Activated CD8-positive, alpha-beta memory T cell treated with anti-CD3 and anti-CD28 coated beads, Interleukin-2, amount 50 U/mL, for 48 hours (primary cell): ENCODE measurements at regions not wholly inside any gene's neighbourhood (a gene's known extent, or its start where the extent isn't known, plus 50 kb on each side); places are given as distances from the start of the nearest gene placed in this dataset.
"Not testable (repeated sequence)": the region's sequence is repeated elsewhere in the genome, so short reads cannot be mapped to it uniquely, and the experiment has no call there.

ENCODE experiments used
- DNase-seq: peaks from one replicate; pipeline ENCODE4 v3.0.0-alpha.2; 2020

DNA sequence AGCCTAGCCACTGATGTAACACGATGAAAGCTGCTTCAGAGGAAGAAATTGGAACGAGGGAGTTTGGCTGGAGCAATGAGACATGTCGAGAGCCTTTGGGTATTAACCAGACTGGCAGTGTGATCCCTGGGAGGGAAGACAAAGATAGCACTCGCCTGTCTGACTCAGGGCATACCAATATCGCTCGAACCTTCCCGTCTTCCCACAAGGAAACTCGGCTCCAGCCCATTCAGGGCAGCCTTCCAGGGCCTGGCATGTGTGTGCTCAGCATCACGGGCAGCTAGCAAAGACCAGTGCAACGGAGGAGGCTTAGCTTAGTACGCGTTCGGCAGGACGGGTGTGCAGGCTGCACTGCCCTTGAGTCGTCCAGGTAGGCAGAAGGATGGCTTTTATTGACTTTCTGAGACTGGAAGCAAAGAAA is 356.9 kb upstream of the WWC1 start:
- DNase-seq, result no peak

DNA sequence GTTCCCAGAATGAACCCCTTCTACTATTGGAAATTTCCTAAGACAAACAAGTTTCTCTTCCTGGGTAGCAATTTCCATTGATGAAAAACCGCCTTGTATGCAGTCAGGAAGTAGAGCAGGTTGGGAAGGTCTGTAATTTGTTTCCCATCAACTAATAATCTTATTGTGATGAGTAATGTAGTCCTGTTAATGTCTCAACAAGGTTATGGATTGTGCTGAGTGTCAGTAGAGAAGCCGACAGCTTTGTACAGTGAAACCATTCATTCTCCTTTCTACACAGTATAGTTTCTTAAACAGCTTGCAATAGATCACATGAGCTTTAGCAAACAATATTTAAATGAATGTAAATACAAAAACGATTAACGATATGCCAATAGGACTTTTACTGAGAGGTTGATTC is 355.4 kb upstream of the WWC1 start:
- no peak for DNase-seq

DNA sequence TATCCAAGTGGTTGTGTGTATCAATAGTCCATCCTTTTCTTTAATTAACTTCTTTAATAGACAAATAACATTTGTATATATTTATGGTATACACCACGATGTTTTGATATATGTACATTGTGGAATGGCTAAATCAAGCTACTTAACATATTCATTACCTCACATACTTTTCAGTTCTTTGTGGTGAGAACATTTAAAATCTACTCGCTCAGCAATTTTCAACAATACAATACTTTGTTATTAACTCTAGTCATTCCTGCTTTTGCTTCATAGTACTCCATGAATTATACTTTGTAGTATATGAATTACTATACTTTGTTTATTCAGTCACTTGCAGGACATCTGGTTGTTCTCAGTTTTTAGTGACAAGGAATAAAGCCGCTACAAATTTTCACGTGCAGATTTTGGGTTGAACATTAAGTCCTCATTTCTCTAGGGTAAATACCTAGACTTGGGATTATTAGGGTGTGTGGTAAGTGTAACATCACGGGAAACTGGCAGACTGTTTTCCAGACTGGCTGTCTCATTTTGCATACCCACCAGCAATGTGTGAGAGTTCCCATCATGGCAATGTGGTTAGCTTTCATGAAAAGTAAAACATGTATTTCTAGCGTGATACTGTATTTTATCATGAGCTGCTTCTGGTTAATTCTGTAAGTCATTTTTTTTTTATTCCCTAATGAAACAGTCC is 354.4 kb upstream of the WWC1 start:
- DNase-seq, result no peak

DNA sequence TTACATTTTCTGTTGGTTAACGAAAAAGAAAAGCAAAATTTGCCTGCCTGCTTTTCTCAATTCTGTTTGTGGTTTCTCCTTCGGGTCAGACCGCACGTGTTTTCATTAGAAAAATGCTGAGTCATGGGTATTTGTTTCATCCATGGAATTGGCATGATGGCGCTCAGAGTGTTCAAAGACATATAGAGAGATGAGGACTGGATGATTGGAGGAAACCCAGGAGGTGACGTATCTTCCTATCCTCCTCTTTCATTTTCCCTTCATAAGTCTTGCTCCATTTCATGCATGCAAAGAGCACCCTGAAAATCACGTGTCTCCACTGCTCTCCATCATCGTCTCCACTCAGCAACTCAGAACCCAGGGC is 353.8 kb upstream of the WWC1 start:
- no peak for DNase-seq

DNA sequence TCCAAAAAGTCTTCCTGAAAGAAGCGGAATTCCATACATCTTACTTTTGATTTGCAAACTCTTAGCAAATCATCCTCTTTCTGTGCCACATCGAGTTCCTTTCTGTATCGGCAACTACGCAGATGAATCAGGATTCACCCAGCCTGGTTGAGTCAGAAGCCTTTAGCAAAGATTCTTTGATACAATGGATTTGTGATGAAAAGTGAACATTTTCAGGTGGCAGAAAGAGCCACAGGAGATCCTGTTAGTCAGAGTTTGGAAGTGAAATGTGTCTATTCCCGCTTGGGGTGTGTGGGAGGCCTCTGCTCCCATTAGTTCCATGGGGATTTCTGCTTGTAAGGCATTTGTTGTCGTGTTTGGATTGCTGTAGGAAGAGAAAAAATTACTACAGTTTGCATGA is 351.8 kb upstream of the WWC1 start:
- DNase-seq, result no peak

DNA sequence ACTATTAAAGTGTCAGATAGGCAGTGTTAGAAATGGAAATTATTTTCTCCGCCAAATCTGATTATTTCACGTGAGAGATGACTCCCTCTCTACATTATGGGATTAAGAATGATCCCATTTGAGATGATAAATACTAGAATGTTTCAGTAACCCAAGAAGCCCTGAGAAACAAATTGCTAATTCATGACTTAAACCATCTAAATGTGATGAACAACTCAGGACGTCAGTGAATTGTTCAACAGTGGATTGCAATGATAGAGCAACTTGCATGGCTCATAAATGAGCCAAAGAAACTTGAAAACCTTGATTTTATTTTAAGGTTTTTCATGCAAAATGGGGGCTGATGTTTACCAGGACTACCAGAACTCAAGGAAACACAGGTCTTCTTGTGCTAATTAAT is 350.5 kb upstream of the WWC1 start:
- no peak for DNase-seq

DNA sequence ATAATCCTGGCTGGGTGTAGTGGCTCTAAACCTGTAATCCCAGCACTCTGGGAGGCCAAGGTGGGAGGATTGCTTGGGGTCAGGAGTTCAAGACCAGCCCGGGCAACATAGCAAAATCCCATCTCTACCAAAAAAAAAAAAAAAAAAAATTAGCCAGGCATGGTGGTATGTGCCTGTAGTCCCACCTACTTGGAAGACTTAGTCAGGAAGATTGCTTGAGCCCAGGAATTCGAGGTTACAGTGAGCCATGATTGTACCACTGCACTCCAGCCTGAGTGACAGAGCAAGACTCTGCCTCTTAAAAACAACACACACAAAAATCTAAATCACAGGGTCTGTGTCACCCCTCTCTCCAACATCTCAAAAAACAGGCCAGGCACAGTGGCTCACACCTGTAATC is 349.9 kb upstream of the WWC1 start:
- DNase-seq, result not testable (repeated sequence)

DNA sequence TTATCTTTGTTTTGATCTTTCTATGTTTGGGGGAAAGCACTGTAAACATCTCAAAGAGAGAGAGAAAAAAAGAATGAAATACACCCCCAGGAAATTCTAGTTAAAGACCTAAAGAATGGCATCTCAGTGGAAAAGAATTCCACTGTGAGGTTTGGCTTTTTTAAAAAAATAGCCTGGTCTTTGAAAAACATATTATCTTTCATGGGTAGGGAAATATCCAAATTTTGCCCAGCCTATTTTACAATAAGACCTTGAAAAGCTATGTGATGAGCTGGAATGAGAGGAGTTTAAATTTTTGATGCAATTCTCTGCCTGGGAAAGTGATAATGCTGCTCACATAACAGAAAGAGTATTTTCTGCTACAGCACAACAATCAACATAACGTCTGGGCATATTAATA is 348.1 kb upstream of the WWC1 start:
- no peak for DNase-seq

DNA sequence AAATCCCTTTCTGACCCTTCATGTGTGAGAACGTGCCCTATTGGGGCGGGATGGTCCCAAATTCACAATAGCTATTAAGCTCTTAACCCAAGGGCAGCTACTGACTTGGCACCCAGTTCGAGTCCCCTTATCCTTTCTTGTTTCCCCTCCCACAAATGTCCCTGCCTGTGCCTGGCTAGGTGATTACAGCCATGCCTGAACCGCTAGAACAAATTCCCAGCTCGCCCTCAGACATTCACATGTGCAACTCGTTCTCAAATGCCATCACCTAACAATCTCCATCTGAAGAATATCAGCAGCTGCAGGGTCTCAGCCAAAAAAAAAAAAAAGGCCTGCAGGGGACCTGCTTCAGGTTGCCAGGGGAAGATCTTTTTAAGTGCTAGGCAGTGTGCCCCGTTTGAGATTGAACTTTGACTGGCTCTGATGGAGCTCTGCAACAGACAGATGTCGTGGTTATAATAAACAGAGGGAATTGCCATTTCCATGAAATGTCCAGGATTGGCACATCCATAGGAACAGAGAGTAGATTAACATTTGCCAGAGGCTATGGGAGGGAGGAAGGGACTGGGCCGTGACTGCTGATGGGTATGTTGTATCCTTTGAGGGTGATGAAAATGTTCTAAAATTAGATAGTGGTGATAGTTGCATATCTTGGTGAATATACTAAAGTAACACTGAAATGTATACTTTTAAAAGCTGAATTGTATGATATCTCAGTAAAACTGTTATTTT is 347.2 kb upstream of the WWC1 start:
- no peak for DNase-seq

DNA sequence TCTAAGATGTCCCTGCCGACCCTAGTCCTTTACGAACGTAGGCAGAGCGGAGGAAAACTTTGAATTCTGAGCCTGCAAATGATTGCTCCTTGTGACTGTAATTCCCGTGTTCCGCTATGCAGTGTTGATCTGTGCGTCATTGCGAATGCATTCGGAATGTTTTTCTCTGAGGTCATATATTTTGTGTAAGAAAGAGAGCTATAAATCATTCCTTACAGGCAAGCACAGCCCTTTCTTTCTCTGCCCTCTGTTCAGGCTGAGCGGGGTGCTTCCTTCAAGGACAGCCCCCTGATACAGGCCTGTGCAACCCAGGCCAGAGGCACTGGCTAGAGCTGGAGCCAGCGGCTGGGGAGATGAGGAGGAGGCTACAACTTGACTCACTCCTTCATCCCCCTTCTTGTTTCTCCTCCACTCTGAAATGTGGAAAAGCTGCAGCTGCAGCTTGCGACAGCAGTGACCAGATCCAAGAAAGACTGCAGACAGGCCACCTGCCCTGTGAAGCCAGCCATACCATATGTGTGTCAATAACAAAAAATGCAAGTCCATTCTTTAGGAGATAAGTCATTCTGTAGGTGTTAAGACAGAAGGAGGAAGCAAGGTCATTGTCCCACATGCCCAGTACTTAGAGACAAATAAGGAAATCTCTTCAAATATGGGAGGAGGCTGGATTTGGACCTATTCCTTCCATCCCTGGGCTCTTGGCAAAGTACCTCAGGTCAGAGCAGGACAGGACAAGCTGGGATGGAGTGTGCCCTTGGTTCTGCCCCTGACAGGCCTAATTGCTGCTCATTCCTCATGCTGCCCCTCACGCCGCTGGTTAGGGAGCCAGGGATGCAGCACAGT is 345.7 kb upstream of the WWC1 start:
- no peak for DNase-seq

DNA sequence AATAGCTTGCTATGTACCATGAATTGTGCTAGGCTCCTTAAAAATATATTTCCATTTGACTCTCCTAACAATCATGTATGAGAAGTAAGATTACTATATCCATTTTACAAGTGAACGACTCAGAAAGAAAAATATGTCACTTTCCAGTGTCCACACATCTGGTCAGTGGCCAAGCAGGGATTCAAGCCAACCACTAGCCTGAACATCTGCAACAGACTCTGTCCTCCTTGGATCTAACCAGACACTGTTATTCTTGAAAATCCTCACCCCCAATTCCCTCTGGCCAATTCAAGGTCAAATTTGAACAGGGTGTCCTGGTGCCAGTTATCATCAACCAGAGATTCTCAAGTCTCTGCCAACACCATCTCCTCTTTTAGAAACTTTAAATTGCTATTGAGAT is 344.1 kb upstream of the WWC1 start:
- no peak for DNase-seq

DNA sequence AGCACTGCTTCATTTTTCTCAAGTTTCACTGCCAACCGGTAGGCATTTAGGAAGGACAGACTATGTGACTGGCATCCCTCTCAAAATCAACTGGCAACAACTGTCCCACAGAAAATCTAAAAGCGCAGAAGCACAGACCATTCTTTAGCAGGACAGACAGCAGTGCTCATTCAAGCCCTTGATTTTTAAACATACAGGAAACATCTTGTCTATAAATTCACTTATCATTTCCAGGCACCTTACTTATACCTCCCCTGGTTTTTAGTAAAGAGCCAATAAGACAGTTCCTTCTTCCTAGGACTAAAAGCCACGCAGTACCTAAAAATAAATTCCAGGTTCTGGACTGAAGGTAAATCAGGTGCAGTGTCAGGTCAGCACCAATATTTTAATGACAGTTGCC is 343.2 kb upstream of the WWC1 start:
- DNase-seq, result no peak

DNA sequence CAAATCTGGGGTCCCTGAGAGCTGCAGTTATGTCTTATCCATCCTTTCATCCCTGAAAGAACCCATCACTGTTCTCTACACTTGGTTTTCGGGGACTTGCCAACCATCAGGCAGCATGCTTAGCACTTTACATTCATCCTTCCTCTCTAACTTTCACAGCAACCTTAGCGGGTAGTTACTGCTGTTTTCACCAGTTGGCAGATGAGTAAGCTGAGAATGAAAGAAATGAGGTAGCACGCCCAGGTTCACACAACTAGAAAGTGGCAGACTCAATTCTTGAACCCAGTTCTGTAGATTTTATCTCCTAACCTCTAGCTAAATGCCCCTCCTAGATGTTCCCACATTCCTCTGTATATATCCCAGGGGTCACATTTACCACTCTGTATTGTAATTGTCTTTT is 342.0 kb upstream of the WWC1 start:
- no peak for DNase-seq

DNA sequence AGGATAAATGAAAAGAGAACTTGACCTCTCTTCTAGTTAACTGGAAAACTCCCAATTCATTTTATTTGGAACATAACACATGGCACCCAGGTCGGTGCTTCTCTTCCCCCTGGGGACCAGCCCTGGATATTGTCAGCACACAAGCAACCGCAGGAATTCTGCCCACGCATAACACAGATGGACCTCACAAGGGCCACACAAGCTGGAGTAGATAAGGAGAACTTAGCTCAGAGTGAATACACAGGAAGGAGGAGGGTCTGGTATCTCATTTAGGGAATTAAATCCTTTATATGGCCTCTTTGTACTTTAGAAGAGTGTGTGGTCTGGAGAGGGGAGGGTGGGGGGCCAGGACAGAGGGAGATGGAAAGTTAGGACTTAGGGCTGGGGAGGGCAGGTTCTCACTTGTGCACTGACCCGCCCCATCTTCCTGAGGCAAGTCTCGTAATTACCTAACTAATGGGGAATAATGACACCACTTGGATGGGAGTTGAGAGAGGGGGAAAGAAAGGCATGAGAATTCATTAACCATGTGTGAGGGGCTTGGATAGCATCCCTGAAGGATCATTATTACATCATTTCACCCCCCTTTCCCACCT is 341.2 kb upstream of the WWC1 start:
- no peak for DNase-seq

DNA sequence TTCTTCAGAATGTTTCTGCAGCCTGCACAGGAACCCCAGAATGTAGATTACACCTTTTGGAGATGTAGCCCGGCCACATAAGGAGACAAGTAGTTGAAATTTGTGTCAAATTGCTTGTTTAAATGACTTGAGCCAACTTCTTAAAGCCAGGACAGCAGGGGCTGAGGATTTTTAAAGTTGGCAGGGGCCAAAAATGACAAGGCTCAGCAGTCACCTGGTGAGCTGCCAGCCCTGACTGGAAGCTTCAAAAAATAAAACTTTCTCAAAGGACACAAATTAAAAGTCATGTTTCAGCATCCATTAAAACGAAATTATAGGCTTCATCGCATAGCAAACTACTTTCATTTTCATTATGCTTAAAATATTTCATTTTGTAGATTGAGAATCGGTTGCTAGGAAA is 340.3 kb upstream of the WWC1 start:
- DNase-seq, result no peak

DNA sequence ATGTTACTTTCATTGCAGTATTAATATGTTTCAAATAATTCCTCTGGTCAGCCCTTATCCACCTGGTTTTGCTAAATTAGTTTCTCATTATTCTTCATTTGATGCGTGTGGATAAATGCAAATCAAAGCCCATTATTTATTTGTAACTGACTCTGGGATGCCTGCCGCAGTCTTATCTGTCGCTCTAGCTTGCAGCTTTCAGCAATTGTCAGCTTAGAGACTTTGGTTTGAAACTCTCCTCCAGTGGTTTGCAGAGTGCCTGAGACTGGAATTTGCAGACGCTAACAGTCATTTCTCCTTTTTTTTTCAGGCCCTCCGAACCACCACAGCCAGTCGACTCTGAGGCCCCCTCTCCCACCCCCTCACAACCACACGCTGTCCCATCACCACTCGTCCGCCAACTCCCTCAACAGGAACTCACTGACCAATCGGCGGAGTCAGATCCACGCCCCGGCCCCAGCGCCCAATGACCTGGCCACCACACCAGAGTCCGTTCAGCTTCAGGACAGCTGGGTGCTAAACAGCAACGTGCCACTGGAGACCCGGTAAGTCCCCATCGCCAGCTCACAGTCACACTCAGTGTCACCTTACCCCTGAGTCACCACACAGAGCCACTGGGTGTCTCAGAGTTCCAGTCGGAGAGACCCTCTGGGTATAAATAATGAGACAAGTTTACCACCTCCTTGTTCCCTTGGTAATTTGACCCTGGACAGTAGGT is 339.0 kb upstream of the WWC1 start:
- no peak for DNase-seq

DNA sequence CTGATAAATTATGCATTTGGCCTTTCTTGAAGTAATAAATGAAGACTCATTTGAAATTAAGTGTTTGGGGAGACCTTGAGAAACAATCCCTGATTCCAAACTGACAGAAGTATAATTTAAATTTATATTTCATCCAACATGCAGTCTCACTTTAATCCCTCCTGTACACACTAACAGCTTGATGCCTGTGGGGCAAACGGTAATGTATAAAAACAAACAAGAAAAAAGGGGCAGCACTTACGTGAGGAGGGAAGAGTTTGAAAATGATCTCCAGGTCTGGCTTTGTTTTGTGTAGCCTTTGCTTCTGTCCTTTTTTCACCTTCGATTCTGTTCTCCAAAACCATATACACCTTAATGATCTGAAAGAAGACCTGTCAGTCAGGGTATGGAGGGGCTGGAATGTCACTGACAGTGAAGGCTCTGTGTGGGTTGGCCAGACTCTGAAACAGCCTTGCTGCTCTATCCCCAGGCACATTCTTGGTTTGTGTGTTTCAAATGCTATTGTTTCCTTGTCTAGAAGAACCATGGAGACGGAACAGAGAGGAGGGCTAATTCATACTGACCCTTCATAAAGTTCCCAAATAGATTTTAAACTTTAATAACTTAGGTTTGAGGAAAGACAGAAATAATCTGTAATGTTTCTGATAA is 338.2 kb upstream of the WWC1 start:
- no peak for DNase-seq

DNA sequence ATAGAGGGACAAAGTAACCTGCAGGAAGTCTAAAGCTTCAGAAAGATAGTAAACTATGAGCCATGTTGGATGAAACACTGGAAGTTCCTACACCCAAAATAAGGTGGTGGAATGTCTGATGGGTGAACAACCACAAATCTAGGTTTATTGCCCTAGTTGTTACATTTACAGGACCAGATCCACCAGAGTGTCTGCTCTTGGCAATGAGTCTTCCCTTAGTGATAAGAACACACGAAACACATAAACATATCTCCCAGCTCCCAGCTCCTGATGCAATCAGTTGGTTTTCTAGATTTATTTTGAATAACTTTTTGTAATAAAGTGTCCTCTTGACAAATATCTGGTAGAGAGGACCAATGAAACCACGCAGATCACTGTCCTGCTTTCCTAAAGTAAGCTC is 329.7 kb upstream of the WWC1 start:
- DNase-seq, result no peak

DNA sequence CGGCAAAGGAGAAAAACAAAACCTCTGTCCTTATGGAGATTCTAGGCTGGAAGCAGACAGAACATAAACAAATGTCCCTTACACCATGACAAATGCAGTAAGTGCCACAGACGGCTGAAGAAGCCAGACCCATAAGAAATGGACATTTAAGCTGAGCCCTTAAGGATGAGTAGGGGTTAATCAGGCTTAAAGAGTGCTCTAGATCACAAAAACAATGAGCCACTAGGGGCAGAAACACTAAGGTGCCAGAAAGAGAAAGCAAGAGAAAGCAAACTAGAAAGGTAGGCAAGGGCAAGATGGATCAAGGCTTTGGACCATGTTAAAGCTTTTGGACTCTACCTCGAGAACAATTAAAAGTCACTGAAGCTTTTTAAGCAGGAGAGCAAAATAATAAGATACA is 326.9 kb upstream of the WWC1 start:
- DNase-seq, result no peak

DNA sequence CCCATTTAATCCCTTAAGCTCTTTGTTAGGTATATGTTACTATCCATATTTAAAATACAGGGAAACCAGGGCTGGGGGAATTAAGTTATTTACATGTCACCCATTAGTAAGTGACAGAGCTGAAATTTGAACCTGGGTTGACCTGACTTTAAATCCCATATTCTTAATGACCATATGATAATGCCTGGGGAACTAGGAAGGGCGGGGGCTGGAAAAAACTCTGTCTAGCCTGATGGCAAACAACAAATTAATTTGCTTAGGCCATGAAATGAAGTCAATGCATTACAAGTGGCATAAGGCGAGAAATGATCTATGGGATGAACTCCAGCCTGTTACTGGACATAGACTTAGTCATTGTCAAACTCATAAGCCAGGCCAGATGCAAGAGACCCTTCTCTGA is 325.7 kb upstream of the WWC1 start:
- no peak for DNase-seq

DNA sequence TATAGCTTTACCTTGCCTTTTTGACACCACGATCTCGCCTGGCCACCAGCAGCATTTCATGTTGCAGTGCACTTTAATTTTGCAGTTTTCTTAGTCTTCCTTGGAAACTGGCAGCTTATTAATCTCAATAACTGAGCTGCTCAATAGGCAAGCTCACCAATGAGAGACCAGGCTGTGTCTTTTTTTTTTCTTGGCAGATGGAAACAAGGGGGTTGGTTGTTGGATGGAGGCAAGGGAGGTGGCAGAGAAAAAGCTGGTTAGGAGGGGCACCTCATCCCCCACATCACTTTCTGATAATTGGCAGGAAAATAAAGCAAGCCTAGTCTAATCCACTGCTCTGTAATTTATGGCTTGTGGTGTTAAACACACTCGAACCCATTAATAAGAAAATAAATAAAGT is 324.5 kb upstream of the WWC1 start:
- no peak for DNase-seq

DNA sequence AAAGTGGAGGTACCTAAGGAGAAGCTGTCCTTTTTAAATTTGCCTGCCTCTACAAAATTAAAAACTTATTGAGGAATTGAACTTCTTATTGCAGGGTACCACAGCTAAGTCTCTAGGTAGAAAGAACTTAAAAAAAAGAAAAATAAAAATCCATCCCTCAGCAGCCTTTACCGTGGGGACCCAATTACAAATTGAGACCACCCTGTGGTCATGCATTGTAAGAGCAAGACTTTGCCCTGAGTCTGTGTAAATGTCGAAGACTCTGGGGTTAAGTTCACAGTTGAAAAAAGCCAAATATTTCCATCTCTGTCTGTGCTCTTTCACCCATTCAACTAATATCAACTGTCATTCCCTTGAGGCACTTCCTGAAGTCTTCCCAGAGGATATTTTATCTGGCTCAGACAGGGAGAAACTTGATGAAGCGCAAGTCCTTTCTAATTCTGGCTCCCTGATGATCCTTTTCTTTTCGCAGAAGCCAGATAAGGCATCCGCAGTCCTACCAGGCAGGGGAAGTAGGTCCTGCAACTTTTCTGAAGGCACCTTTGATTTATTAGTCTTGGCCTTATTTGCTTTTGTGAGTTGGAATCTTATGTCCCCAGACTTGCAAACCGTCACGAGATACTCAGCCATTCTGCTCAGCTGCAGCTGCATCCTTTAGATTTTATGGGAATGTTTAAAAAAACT is 323.8 kb upstream of the WWC1 start:
- DNase-seq, result no peak
